Spleen (tissue), 11 donors: ENCODE measurements at regions not wholly inside any gene's neighbourhood (a gene's known extent, or its start where the extent isn't known, plus 50 kb on each side); places are given as distances from the start of the nearest gene placed in this dataset.
"Not testable (repeated sequence)": the region's sequence is repeated elsewhere in the genome, so short reads cannot be mapped to it uniquely, and the experiment has no call there.

Experiments used
- DNase-seq: peaks from one replicate; pipeline ENCODE4 v3.0.0-alpha.2; 2020
- H3K27ac ChIP-seq, 8 donors: fragments of 200-600 bp; sonication (generic) in 7 of 8; 1 replicate in 4 of 8; 2 replicates in 4 of 8; pipeline versions ENCODE4 v1.5.0 to v1.8.0; 2016 to 2021; ENCODE audit warnings: inconsistent platforms in 4 of 8, mild to moderate bottlenecking in 4 of 8, moderate library complexity in 1 of 8
- H3K27me3 ChIP-seq, 7 donors: fragments of 200-600 bp; sonication (generic) in 6 of 7; replicated peaks in 1 of 7; 1 replicate in 4 of 7; 2 replicates in 3 of 7; pipeline versions ENCODE4 v1.5.0 to v1.8.0; 2016 to 2021; ENCODE audit warnings: inconsistent platforms in 3 of 7, mild to moderate bottlenecking in 1 of 7
- H3K36me3 ChIP-seq, 6 donors: fragments of 200-600 bp; sonication (generic) in 5 of 6; 1 replicate in 4 of 6; 2 replicates in 2 of 6; pipeline versions ENCODE4 v1.5.0 to v1.8.0; 2016 to 2021; ENCODE audit warnings: inconsistent platforms in 2 of 6
- H3K4me1 ChIP-seq, 6 donors: fragments of 200-600 bp; sonication (generic) in 5 of 6; 1 replicate in 3 of 6; 2 replicates in 3 of 6; pipeline versions ENCODE4 v1.5.0 to v1.8.0; 2016 to 2021; ENCODE audit warnings: inconsistent platforms in 3 of 6
- H3K4me3 ChIP-seq, 8 donors: fragments of 200-600 bp; sonication (generic) in 7 of 8; 1 replicate in 4 of 8; 2 replicates in 4 of 8; pipeline versions ENCODE4 v1.5.0 to v1.8.0; 2016 to 2021; ENCODE audit warnings: inconsistent platforms in 4 of 8, mild to moderate bottlenecking in 4 of 8, moderate library complexity in 2 of 8
- H3K9me3 ChIP-seq, 8 donors: fragments of 200-600 bp; sonication (generic) in 7 of 8; 1 replicate in 4 of 8; 2 replicates in 4 of 8; pipeline versions ENCODE4 v1.5.0 to v1.8.0; 2016 to 2021; ENCODE audit warnings: inconsistent platforms in 4 of 8
- POLR2A ChIP-seq, 3 donors: fragments of 450-650 bp; IDR thresholded peaks; one replicate each; pipeline ENCODE4 v1.5.1; 2017; ENCODE audit warnings: antibody characterized with exemption in 3 of 3, mild to moderate bottlenecking in 1 of 3
- POLR2AphosphoS5 ChIP-seq, 3 donors: sonication (generic); formaldehyde crosslinking; IDR thresholded peaks; one replicate each; pipeline ENCODE4 v1.5.1; 2017; ENCODE audit warnings: antibody characterized with exemption in 3 of 3
- WGBS, 5 donors: extraction: QIAGEN DNeasy Blood & Tissue Kit in 3 of 5; methylation state at CpG; one replicate each; pipeline versions ENCODE4 v1.1.5 to v1.1.7; 2013 to 2018; 5-methylcytosine and 5-hydroxymethylcytosine counted together
- intact Hi-C: fragments of 100-400 bp; cut with DNase I; formaldehyde crosslinking; loops from one replicate; pipeline ENCODE4 v1.15.0; 2023; ENCODE audit warnings: low total_unique reads
- TF ChIP-seq, protein P1 (sequence below), 11 experiments: fragments of 200-600 bp in 7 of 11; fragments of 450-650 bp in 4 of 11; sonication (generic) in 4 of 11; IDR thresholded peaks in 8 of 11; conservative IDR thresholded peaks in 3 of 11; 1 replicate in 7 of 11; 2 replicates in 4 of 11; pipeline versions ENCODE4 v1.4.0 to v1.8.0; 2016 to 2021; ENCODE audit warnings: antibody characterized with exemption in 11 of 11, inconsistent platforms in 4 of 11, mild to moderate bottlenecking in 1 of 11
- donor health status: healthy with polysubstance abuse.
- donor health status: DM: no; HTN: no; CAD: no; lungs with moderate emphysema.
- donor health status: DM: no; HTN: no; CAD: no.
- donor health status: Bipolar disorder and iron deficiency.
- donor health status: healthy.
- donor health status: DM: no; HTN: no; CAD: no.
- donor health status: DM: yes; HTN: yes; CAD: no.

DNA sequence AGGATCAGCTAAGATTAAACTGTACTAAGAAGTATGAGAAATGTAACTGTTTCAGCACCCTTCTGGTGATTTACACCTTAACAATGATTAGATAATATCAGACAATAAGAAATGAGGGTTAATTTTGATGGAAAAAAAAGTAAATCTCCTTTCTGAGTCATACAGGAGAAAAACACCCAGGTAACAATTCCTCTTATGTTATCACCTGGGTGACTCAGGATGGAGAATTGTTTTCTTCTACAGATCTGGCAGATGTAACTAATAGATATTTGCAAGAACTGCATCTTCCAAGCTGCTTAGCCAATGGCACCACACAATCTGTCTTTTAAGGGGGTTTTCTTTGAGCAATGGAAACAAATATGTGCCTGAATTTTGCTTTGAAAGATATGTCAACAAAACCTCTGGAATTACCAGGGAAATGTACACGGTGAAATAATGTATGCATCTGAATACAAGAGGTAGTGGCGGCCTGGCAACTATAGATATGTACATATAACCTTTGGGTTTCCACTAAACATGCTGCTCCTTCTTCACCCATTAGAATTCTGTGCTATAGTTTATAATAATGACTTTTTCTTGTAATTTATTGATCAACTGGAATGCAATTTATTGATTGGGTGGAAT lies 407.9 kb downstream of the CPS1 start:
- Histone ChIP-seq H3K9me3 (no peaks in the 10 kb centered on the region), H3K27me3 (no peaks in the 10 kb centered on the region), H3K4me1 (no peaks in the 10 kb centered on the region), H3K27ac (no peak overlapping the region), H3K4me3 (no peak overlapping the region), H3K36me3 (no peaks in the 10 kb centered on the region)
- no peak for DNase-seq
- TF ChIP-seq, protein P1, sequence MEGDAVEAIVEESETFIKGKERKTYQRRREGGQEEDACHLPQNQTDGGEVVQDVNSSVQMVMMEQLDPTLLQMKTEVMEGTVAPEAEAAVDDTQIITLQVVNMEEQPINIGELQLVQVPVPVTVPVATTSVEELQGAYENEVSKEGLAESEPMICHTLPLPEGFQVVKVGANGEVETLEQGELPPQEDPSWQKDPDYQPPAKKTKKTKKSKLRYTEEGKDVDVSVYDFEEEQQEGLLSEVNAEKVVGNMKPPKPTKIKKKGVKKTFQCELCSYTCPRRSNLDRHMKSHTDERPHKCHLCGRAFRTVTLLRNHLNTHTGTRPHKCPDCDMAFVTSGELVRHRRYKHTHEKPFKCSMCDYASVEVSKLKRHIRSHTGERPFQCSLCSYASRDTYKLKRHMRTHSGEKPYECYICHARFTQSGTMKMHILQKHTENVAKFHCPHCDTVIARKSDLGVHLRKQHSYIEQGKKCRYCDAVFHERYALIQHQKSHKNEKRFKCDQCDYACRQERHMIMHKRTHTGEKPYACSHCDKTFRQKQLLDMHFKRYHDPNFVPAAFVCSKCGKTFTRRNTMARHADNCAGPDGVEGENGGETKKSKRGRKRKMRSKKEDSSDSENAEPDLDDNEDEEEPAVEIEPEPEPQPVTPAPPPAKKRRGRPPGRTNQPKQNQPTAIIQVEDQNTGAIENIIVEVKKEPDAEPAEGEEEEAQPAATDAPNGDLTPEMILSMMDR (IDR thresholded peaks at IDR 0.05 in 8 of 11, conservative IDR thresholded peaks at IDR 0.05 in 3 of 11) = no peak
- TF ChIP-seq POLR2AphosphoS5 (IDR thresholded peaks at IDR 0.05) (no peak), POLR2A (IDR thresholded peaks at IDR 0.05) (no peak)
- intact Hi-C loops = no loop called here
- 81 to 86% (median 82%) methylated on average over 2 of the region's 2 CpGs for WGBS, 5 donors

DNA sequence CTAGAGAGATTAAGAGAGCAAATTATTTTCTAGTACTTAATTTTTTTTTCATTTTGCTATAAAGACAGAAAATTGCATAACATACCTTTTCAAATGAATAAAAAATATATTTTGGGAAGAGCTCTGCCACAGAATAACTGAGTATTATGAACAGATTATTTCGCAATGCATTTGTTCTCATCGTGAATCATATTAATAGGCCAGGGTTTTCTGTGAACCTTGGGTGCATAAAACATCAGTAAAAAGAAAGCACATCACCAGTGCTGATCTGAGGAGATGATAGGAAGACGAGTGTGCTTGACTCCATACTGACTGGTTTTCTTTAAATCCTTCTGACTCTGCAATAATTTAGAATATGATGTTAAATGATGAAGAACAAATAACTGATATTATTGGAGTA lies 409.1 kb downstream of the CPS1 start:
- Histone ChIP-seq H3K36me3 (no peaks in the 10 kb centered on the region), H3K4me1 (no peaks in the 10 kb centered on the region), H3K4me3 (no peak overlapping the region), H3K27me3 (no peaks in the 10 kb centered on the region), H3K27ac (no peak overlapping the region), H3K9me3 (no peaks in the 10 kb centered on the region)
- TF ChIP-seq POLR2AphosphoS5 (IDR thresholded peaks at IDR 0.05) (no peak), POLR2A (IDR thresholded peaks at IDR 0.05) (no peak)
- TF ChIP-seq, protein P1 (IDR thresholded peaks at IDR 0.05 in 8 of 11, conservative IDR thresholded peaks at IDR 0.05 in 3 of 11) = no peak
- DNase-seq = no peak
- 71 to 84% (median 74%) methylated on average over 3 of the region's 3 CpGs for WGBS, 5 donors
- intact Hi-C loops = no loop called here

DNA sequence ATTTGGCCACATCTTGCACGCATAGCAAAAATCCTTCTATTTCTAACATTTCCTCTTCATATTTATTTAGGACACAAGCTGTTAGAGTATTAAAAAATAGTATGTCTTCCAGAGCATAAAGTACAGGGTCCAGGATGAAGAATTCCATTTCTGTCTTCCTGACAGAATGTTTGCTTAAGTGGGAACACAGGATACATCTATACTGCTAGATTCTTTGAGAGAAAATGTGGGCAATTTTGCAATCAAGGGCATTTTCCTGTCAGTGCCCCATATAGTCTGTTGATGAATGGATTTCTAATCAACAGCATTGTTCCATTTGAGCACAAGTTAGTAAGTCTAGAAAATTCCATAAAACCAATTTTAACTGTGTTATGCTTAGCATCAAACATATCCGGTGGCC lies 409.9 kb downstream of the CPS1 start:
- no peak for DNase-seq
- intact Hi-C loops = no loop called here
- TF ChIP-seq POLR2A (IDR thresholded peaks at IDR 0.05) (no peak), POLR2AphosphoS5 (IDR thresholded peaks at IDR 0.05) (no peak)
- TF ChIP-seq, protein P1 (IDR thresholded peaks at IDR 0.05 in 8 of 11, conservative IDR thresholded peaks at IDR 0.05 in 3 of 11) = no peak
- no peak overlapping the region for H3K4me3 ChIP-seq
- H3K9me3 ChIP-seq = no peaks in the 10 kb centered on the region
- no peak overlapping the region for H3K27ac ChIP-seq
- no peaks in the 10 kb centered on the region for H3K27me3 ChIP-seq
- H3K36me3 ChIP-seq = no peaks in the 10 kb centered on the region
- H3K4me1 ChIP-seq = no peaks in the 10 kb centered on the region
- 83 to 94% (median 86%) methylated on average over 2 of the region's 2 CpGs for WGBS, 5 donors

DNA sequence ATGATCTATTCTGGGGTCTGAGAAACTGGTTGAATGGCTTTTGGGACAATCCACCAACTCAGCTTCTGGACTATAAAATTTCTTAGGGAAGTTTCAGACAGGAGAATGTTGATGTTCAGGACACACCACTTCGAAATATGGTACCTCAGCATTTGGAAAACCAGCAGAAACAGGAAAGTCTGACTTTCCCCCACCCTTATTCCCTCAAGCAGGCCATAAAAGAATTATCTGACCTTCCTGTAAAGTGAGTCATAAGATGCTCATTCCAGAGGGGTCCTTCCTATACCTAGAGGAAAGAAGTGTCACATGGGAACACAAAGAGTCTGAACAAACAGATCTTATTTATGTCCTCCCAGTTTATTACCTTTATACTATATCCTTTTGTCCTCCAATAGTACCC lies 415.0 kb downstream of the CPS1 start:
- Histone ChIP-seq H3K9me3 (no peaks in the 10 kb centered on the region), H3K36me3 (no peaks in the 10 kb centered on the region), H3K27ac (no peak overlapping the region), H3K4me1 (no peaks in the 10 kb centered on the region), H3K27me3 (no peaks in the 10 kb centered on the region), H3K4me3 (no peak overlapping the region)
- TF ChIP-seq POLR2A (IDR thresholded peaks at IDR 0.05) = no peak
- TF ChIP-seq, protein P1 (IDR thresholded peaks at IDR 0.05 in 8 of 11, conservative IDR thresholded peaks at IDR 0.05 in 3 of 11) = no peak
- TF ChIP-seq POLR2AphosphoS5 (IDR thresholded peaks at IDR 0.05) = no peak
- intact Hi-C loops = no loop called here
- WGBS, 5 donors = 33 to 71% (median 54%) methylated on average over 1 of the region's 1 CpG
- DNase-seq = no peak

DNA sequence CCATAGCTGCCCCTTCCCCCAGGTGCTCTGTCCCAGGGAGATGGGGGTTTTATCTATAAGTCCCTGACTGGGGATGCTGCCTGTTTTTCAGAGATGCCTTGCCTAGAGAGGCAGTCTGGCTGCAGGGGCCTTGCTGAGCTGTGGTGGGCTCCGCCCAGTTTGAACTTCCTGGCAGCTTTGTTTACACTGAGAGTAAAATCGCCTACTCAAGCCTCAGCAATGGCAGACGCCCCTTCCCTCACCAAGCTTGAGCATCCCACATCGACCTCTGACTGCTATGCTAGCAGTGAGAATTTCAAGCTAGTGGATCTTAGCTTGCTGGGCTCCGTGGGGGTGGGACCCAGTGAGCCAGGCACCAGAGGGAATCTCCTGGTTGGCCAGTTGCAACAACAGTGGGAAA lies 430.4 kb downstream of the CPS1 start:
- peaks cover 0 to 33% (median 8%) of the 10 kb centered on the region in 8 donors for H3K9me3 ChIP-seq
- intact Hi-C loops, H3K27ac ChIP-seq, H3K4me3 ChIP-seq, H3K4me1 ChIP-seq, H3K36me3 ChIP-seq, H3K27me3 ChIP-seq, DNase-seq: not testable (repeated sequence)
- 42 to 80% (median 69%) methylated on average over 3 to 5 of the region's 5 CpGs for WGBS, 5 donors
